IMR-90 (cell line): ENCODE measurements at regions not wholly inside any gene's neighbourhood (a gene's known extent, or its start where the extent isn't known, plus 50 kb on each side); places are given as distances from the start of the nearest gene placed in this dataset.
A peak's percentile ranks its signal among the peaks of the same experiment; 100 is the strongest.

ENCODE experiments used
- ATAC-seq: fragments of 200-7000 bp; cut with Tn5 transposase; 2 replicates; pipeline ENCODE4 v1.9.1; 2020; ENCODE audit warnings: low read depth, mild to moderate bottlenecking, moderate library complexity
- BruUV-seq: library from RNA; stranded (reverse); fragments of 400-500 nt; replicated peaks from 2 replicates; lab custom pipeline; 2021; lab: Mats Ljungman, UMichigan
- CTCF ChIA-PET: fragments of 300-600 bp; formaldehyde crosslinking; extraction: SDS; loops from one replicate; lab custom pipeline; 2021; ENCODE audit warnings: antibody characterized with exemption; lab: Yijun Ruan, JAX
- POLR2A ChIA-PET: fragments of 300-600 bp; sonication (Branson Sonifier 250); formaldehyde crosslinking; loops from one replicate; lab custom pipeline; 2022; ENCODE audit warnings: antibody characterized with exemption; ENCODE audit not compliant: unreplicated experiment; lab: Charles Lee
- DNase-seq: peaks from one replicate; pipeline ENCODE4 v3.0.0; 2013
- H2AFZ ChIP-seq: replicated peaks from 2 replicates; pipeline ENCODE3; 2013; ENCODE audit warnings: low read length, mild to moderate bottlenecking; ENCODE audit not compliant: poor library complexity
- H2AK5ac ChIP-seq: 2 replicates; pipeline ENCODE4 v1.6.1; 2013; ENCODE audit warnings: low read depth, low read length, inconsistent platforms
- H2AK9ac ChIP-seq: replicated peaks from 2 replicates; pipeline ENCODE3; 2013; ENCODE audit warnings: mild to moderate bottlenecking, low read depth, low read length, moderate library complexity; ENCODE audit not compliant: poor library complexity
- H2BK120ac ChIP-seq: 2 replicates; pipeline ENCODE4 v1.6.1; 2013; ENCODE audit warnings: low read depth, low read length, inconsistent platforms
- H2BK15ac ChIP-seq: 3 replicates; pipeline ENCODE4 v1.6.1; 2013; ENCODE audit warnings: low read depth, low read length, inconsistent platforms
- H2BK20ac ChIP-seq: 2 replicates; pipeline ENCODE4 v1.6.1; 2013; ENCODE audit warnings: low read depth, mild to moderate bottlenecking, inconsistent platforms, low read length, moderate library complexity
- H2BK5ac ChIP-seq: 2 replicates; pipeline ENCODE4 v1.6.1; 2013; ENCODE audit warnings: mild to moderate bottlenecking, low read depth, low read length, inconsistent platforms; ENCODE audit not compliant: poor library complexity, severe bottlenecking
- H3K14ac ChIP-seq: replicated peaks from 2 replicates; pipeline ENCODE4 v1.6.1; 2013; ENCODE audit warnings: low read depth, low read length, inconsistent platforms
- H3K18ac ChIP-seq: 2 replicates; pipeline ENCODE4 v1.6.1; 2013; ENCODE audit warnings: low read depth, low read length, control low read depth
- H3K23ac ChIP-seq: 2 replicates; pipeline ENCODE4 v1.6.1; 2013; ENCODE audit warnings: low read depth, low read length, inconsistent platforms
- H3K27ac ChIP-seq: 2 replicates; pipeline ENCODE4 v1.5.1; 2013; ENCODE audit warnings: mild to moderate bottlenecking, control low read depth, low read length; ENCODE audit not compliant: insufficient read depth
- H3K27me3 ChIP-seq: 2 replicates; pipeline ENCODE4 v1.6.1; 2013; ENCODE audit warnings: low read length; ENCODE audit not compliant: control insufficient read depth, insufficient read depth
- H3K36me3 ChIP-seq: 2 replicates; pipeline ENCODE4 v1.6.1; 2013; ENCODE audit warnings: low read length, mixed read lengths; ENCODE audit not compliant: control insufficient read depth, insufficient read depth
- H3K4ac ChIP-seq: 2 replicates; pipeline ENCODE4 v1.6.1; 2013; ENCODE audit warnings: low read depth, low read length, inconsistent platforms
- H3K4me1 ChIP-seq: 2 replicates; pipeline ENCODE4 v1.6.1; 2013; ENCODE audit warnings: low read length, mixed read lengths; ENCODE audit not compliant: control insufficient read depth, insufficient read depth
- H3K4me2 ChIP-seq: 2 replicates; pipeline ENCODE4 v1.6.1; 2013; ENCODE audit warnings: low read depth, mild to moderate bottlenecking, control low read depth, low read length, moderate library complexity
- H3K4me3 ChIP-seq: 2 replicates; pipeline ENCODE4 v1.5.1; 2013; ENCODE audit warnings: low read depth, mild to moderate bottlenecking, control low read depth, low read length, moderate library complexity; ENCODE audit not compliant: insufficient read depth
- H3K56ac ChIP-seq: 2 replicates; pipeline ENCODE4 v1.6.1; 2013; ENCODE audit warnings: low read length, inconsistent platforms; ENCODE audit not compliant: insufficient read depth; ENCODE audit errors: extremely low read depth
- H3K79me1 ChIP-seq, 2 experiments: 2 replicates each; pipeline ENCODE4 v1.6.1; 2013; ENCODE audit warnings: low read length in 2 of 2, inconsistent platforms in 1 of 2, low read depth in 1 of 2
- H3K9ac ChIP-seq: 2 replicates; pipeline ENCODE4 v1.6.1; 2013; ENCODE audit warnings: low read depth, low read length, control low read depth
- H3K9me1 ChIP-seq: 2 replicates; pipeline ENCODE4 v1.6.1; 2013; ENCODE audit warnings: low read length, inconsistent platforms; ENCODE audit not compliant: insufficient read depth
- H3K9me3 ChIP-seq: 2 replicates; pipeline ENCODE4 v1.6.1; 2013; ENCODE audit warnings: low read length; ENCODE audit not compliant: control insufficient read depth, insufficient read depth
- H4K20me1 ChIP-seq: 2 replicates; pipeline ENCODE4 v1.6.1; 2013; ENCODE audit warnings: low read length, inconsistent platforms; ENCODE audit not compliant: insufficient read depth
- H4K5ac ChIP-seq: 2 replicates; pipeline ENCODE4 v1.6.1; 2013; ENCODE audit warnings: mild to moderate bottlenecking, low read depth, low read length, control low read depth
- H4K8ac ChIP-seq, 2 experiments: 2 replicates each; pipeline ENCODE4 v1.6.1; 2013; ENCODE audit warnings: low read depth in 2 of 2, low read length in 2 of 2, control low read depth in 1 of 2, inconsistent platforms in 1 of 2
- H4K91ac ChIP-seq: 2 replicates; pipeline ENCODE4 v1.6.1; 2013; ENCODE audit warnings: low read depth, low read length, inconsistent platforms; ENCODE audit not compliant: insufficient read depth
- BHLHE40 ChIP-seq: fragments of 150-350 bp; IDR thresholded peaks from 2 replicates; pipeline ENCODE4 v1.6.1; 2016; ENCODE audit warnings: mild to moderate bottlenecking, low read depth, low read length
- CEBPB ChIP-seq: IDR thresholded peaks from 2 replicates; pipeline ENCODE4 v1.6.1; 2012; ENCODE audit warnings: low read depth, low read length, improper control_type of control experiment
- CHD1 ChIP-seq: IDR thresholded peaks from 2 replicates; pipeline ENCODE4 v1.6.1; 2012; ENCODE audit warnings: low read depth, low read length, improper control_type of control experiment
- CTCF ChIP-seq: conservative IDR thresholded peaks from 2 replicates; pipeline ENCODE4 v1.5.1; 2012; ENCODE audit warnings: mild to moderate bottlenecking, low read depth, low read length, improper control_type of control experiment
- ELK1 ChIP-seq: fragments of 150-350 bp; IDR thresholded peaks from 2 replicates; pipeline ENCODE4 v1.6.1; 2016; ENCODE audit warnings: low read depth, mild to moderate bottlenecking, low read length, moderate library complexity, borderline replicate concordance
- FOS ChIP-seq: fragments of 150-350 bp; IDR thresholded peaks from 2 replicates; pipeline ENCODE4 v1.6.1; 2016; ENCODE audit warnings: low read depth, low read length
- MAFK ChIP-seq: IDR thresholded peaks from 2 replicates; pipeline ENCODE4 v1.6.1; 2012; ENCODE audit warnings: low read depth, low read length, improper control_type of control experiment
- MAZ ChIP-seq: IDR thresholded peaks from 2 replicates; pipeline ENCODE4 v1.6.1; 2012; ENCODE audit warnings: low read depth, mild to moderate bottlenecking, low read length, improper control_type of control experiment, moderate library complexity, borderline replicate concordance
- MXI1 ChIP-seq: IDR thresholded peaks from 2 replicates; pipeline ENCODE4 v1.6.1; 2012; ENCODE audit warnings: low read depth, mild to moderate bottlenecking, low read length, moderate library complexity, borderline replicate concordance
- NFE2L2 ChIP-seq: fragments of 150-350 bp; IDR thresholded peaks from 2 replicates; pipeline ENCODE4 v1.6.1; 2016; ENCODE audit warnings: low read depth, mild to moderate bottlenecking, low read length
- POLR2A ChIP-seq: IDR thresholded peaks from 2 replicates; pipeline ENCODE4 v1.6.1; 2012; ENCODE audit warnings: mild to moderate bottlenecking, low read depth, low read length
- RAD21 ChIP-seq: IDR thresholded peaks from 2 replicates; pipeline ENCODE4 v1.6.1; 2012; ENCODE audit warnings: low read length, improper control_type of control experiment
- RCOR1 ChIP-seq: IDR thresholded peaks from 2 replicates; pipeline ENCODE4 v1.6.1; 2012; ENCODE audit warnings: mild to moderate bottlenecking, low read length, improper control_type of control experiment; ENCODE audit not compliant: insufficient replicate concordance
- RFX5 ChIP-seq: IDR thresholded peaks from 2 replicates; pipeline ENCODE4 v1.8.0; 2012; ENCODE audit warnings: low read depth, mild to moderate bottlenecking, low read length, moderate library complexity
- SMC3 ChIP-seq: fragments of 150-350 bp; IDR thresholded peaks from 2 replicates; pipeline ENCODE4 v1.6.1; 2016; ENCODE audit warnings: low read depth, mild to moderate bottlenecking, antibody characterized with exemption, low read length, moderate library complexity
- USF2 ChIP-seq: fragments of 150-350 bp; IDR thresholded peaks from 2 replicates; pipeline ENCODE4 v1.6.1; 2017; ENCODE audit warnings: mild to moderate bottlenecking, antibody characterized with exemption, low read length, low read depth
- WGBS, 2 experiments: methylation state at CpG; one replicate each; pipeline versions ENCODE4 v1.1.5 to v1.1.7; 2013; ENCODE audit warnings: missing lambda C conversion rate in 2 of 2; ENCODE audit not compliant: insufficient read length in 1 of 2; ENCODE audit errors: extremely low coverage in 2 of 2; 5-methylcytosine and 5-hydroxymethylcytosine counted together
- dilution Hi-C: fragments of 300-500 bp; cut with HindIII; formaldehyde crosslinking; loops from one replicate; pipeline ENCODE4 v1.14.3; 2018; ENCODE audit warnings: low sequenced_read_pairs; ENCODE audit not compliant: unreplicated experiment
- in situ Hi-C: fragments of 300-500 bp; cut with MboI; formaldehyde crosslinking; loops from 3 replicates; pipeline ENCODE4 v1.14.3; 2019; ENCODE audit warnings: low sequenced_read_pairs, inconsistent platforms, mixed read lengths
- intact Hi-C: fragments of 100-400 bp; cut with micrococcal nuclease; formaldehyde crosslinking; loops from 2 replicates; pipeline ENCODE4 v1.10.0; 2022

- ChIA-PET POLR2A (no interaction called here), CTCF (no interaction called here)
- Histone ChIP-seq H2BK20ac (no peak overlapping the region; the same call in 1 of the 2 replicates), H3K9ac (no peak overlapping the region), H3K4ac (no peak overlapping the region), H3K36me3 (no peaks in the 10 kb centered on the region), H4K8ac (no peak overlapping the region), H2BK120ac (no peak overlapping the region; the same call in 1 of the 2 replicates), H3K4me2 (no peak overlapping the region), H2BK5ac (peak overlapping the region; percentile 42), H3K56ac (no peak overlapping the region), H3K4me3 (no peak overlapping the region), H3K4me1 (no peaks in the 10 kb centered on the region; the same call in 1 of the 2 replicates), H2BK15ac (no peak overlapping the region; the same call in 2 of the 3 replicates), H3K27me3 (no peaks in the 10 kb centered on the region), H3K18ac (no peak overlapping the region), H2AK5ac (no peak overlapping the region), H4K20me1 (no peaks in the 10 kb centered on the region), H4K91ac (no peak overlapping the region), H3K27ac (no peak overlapping the region), H3K9me3 (no peaks in the 10 kb centered on the region), H2AFZ (no peak overlapping the region), H3K14ac (no peak overlapping the region), H4K5ac (no peak overlapping the region), H3K9me1 (peaks cover 2% of the 10 kb centered on the region; the same call in 1 of the 2 replicates), H3K23ac (no peak overlapping the region), H3K79me1 (no peaks in the 10 kb centered on the region), H2AK9ac (no peak overlapping the region)
- no TSS peak for BruUV-seq
- in situ Hi-C loops: no loop called here
- DNase-seq: no peak
- TF ChIP-seq MXI1: no peak
- TF ChIP-seq SMC3: no peak
- no peak for TF ChIP-seq RFX5
- no peak for TF ChIP-seq RAD21
- TF ChIP-seq MAFK: no peak
- TF ChIP-seq FOS: no peak
- TF ChIP-seq RCOR1: no peak
- TF ChIP-seq CTCF: no peak
- TF ChIP-seq MAZ: no peak
- TF ChIP-seq CHD1: no peak
- no peak for TF ChIP-seq POLR2A
- TF ChIP-seq BHLHE40: no peak
- TF ChIP-seq USF2: no peak
- no peak for TF ChIP-seq ELK1
- no peak for TF ChIP-seq CEBPB
- TF ChIP-seq NFE2L2: no peak
- no peak for ATAC-seq
- intact Hi-C loops: no loop called here
- no CpG with 5 or more reads among the region's 7 CpGs for WGBS, 2 experiments
- dilution Hi-C loops: no loop called here
Measured at GRCh38 chr3:152102410-152102809, 166.3 kb upstream of the MBNL1 start.
